ENCODE measurements at regions not wholly inside any gene's neighbourhood (a gene's known extent, or its start where the extent isn't known, plus 50 kb on each side); places are given as distances from the start of the nearest gene placed in this dataset.

DNA sequence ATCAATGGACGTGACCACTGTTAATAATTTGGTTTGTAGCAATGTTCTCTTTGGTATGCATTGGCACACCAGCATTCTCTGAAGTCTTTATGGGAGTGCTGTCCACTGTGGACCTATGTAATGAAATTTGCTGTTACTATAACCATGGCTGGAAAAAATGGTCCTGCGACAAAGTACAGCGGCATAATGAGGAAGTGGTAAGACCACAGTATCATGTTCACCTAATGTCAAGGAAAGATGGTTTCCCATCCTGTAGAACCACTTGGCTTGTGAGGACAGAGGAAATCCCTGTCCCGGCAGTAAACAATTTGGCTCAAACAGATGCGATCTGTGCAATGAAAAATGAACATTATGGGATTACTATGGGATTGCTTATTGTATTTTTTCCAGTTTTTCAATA, 173.9 kb upstream of the IVNS1ABP start:
- TF ChIP-seq CTCF (IDR thresholded peaks at IDR 0.05) (no peak), POLR2A (IDR thresholded peaks at IDR 0.05) (no peak)
